CD4-positive, alpha-beta T cell (primary cell): ENCODE measurements at regions not wholly inside any gene's neighbourhood (a gene's known extent, or its start where the extent isn't known, plus 50 kb on each side); places are given as distances from the start of the nearest gene placed in this dataset.

ENCODE experiments used
- ATAC-seq: fragments of 200-7000 bp; cut with Tn5 transposase; one replicate; pipeline ENCODE4 v1.10.0; 2022; ENCODE audit warnings: mild to moderate bottlenecking; ENCODE audit not compliant: poor library complexity
- CTCF ChIA-PET: fragments of 350-600 bp; sonication (Branson Sonifier 250); formaldehyde crosslinking; loops from one replicate; lab custom pipeline; 2021; ENCODE audit warnings: antibody characterized with exemption, inconsistent platforms; lab: Charles Lee
- POLR2A ChIA-PET: fragments of 350-600 bp; sonication (Branson Sonifier 250); formaldehyde crosslinking; loops from one replicate; lab custom pipeline; 2021; ENCODE audit warnings: antibody characterized with exemption, inconsistent platforms; lab: Charles Lee
- DNase-seq, 14 experiments: peaks; one replicate each; pipeline ENCODE4 v3.0.0-alpha.2; 2013 to 2020; ENCODE audit warnings: mixed read lengths in 2 of 14
- H3K27ac ChIP-seq, 2 donors: one replicate each; pipeline versions ENCODE4 v1.5.1 to v1.7.0; 2013; ENCODE audit warnings: low read length in 2 of 2, low read depth in 1 of 2, mild to moderate bottlenecking in 1 of 2
- H3K27me3 ChIP-seq, 2 experiments: 1 replicate in 1 of 2; 2 replicates in 1 of 2; pipeline versions ENCODE4 v1.6.1 to v1.7.0; 2013; ENCODE audit warnings: low read length in 2 of 2, control low read depth in 1 of 2, mild to moderate bottlenecking in 1 of 2, moderate library complexity in 1 of 2; ENCODE audit not compliant: insufficient read depth in 2 of 2, control insufficient read depth in 1 of 2
- H3K36me3 ChIP-seq: one replicate; pipeline ENCODE4 v1.6.1; 2013; ENCODE audit warnings: low read length, control low read depth; ENCODE audit not compliant: insufficient read depth
- H3K4me1 ChIP-seq: one replicate; pipeline ENCODE4 v1.6.1; 2013; ENCODE audit warnings: low read length, control low read depth; ENCODE audit not compliant: insufficient read depth
- H3K4me3 ChIP-seq: one replicate; pipeline ENCODE4 v1.5.1; 2013; ENCODE audit warnings: mild to moderate bottlenecking, low read length, moderate library complexity
- H3K9me3 ChIP-seq, 2 experiments: 1 replicate in 1 of 2; 2 replicates in 1 of 2; pipeline versions ENCODE4 v1.6.1 to v1.7.0; 2013; ENCODE audit warnings: low read length in 2 of 2, mild to moderate bottlenecking in 2 of 2, control low read depth in 1 of 2, moderate library complexity in 1 of 2; ENCODE audit not compliant: control insufficient read depth in 1 of 2, insufficient read depth in 1 of 2
- H3K27ac Mint-ChIP-seq: one replicate; pipeline ENCODE4 v1.8.0; 2020; ENCODE audit warnings: mixed read lengths
- H3K27me3 Mint-ChIP-seq: one replicate; pipeline ENCODE4 v1.8.0; 2021; ENCODE audit warnings: mixed read lengths
- H3K36me3 Mint-ChIP-seq: one replicate; pipeline ENCODE4 v1.8.0; 2021; ENCODE audit warnings: low read depth, mixed read lengths
- H3K4me1 Mint-ChIP-seq: one replicate; pipeline ENCODE4 v1.8.0; 2021; ENCODE audit warnings: low read depth, mixed read lengths
- H3K4me3 Mint-ChIP-seq: one replicate; pipeline ENCODE4 v1.8.0; 2020; ENCODE audit warnings: mild to moderate bottlenecking, mixed read lengths
- H3K9me3 Mint-ChIP-seq: one replicate; pipeline ENCODE4 v1.8.0; 2020; ENCODE audit warnings: mixed read lengths
- intact Hi-C, 2 experiments: fragments of 100-400 bp; cut with DNase I in 1 of 2; cut with micrococcal nuclease in 1 of 2; formaldehyde crosslinking; loops; one replicate each; pipeline versions ENCODE4 v1.15.1 to v1.9.0; 2023 to 2025; cut with DNase I, micrococcal nuclease
- TF ChIP-seq, protein P1 (sequence below): fragments of 200-600 bp; IDR thresholded peaks from one replicate; pipeline ENCODE4 v1.8.0; 2022; ENCODE audit warnings: antibody characterized with exemption, mild to moderate bottlenecking

DNA sequence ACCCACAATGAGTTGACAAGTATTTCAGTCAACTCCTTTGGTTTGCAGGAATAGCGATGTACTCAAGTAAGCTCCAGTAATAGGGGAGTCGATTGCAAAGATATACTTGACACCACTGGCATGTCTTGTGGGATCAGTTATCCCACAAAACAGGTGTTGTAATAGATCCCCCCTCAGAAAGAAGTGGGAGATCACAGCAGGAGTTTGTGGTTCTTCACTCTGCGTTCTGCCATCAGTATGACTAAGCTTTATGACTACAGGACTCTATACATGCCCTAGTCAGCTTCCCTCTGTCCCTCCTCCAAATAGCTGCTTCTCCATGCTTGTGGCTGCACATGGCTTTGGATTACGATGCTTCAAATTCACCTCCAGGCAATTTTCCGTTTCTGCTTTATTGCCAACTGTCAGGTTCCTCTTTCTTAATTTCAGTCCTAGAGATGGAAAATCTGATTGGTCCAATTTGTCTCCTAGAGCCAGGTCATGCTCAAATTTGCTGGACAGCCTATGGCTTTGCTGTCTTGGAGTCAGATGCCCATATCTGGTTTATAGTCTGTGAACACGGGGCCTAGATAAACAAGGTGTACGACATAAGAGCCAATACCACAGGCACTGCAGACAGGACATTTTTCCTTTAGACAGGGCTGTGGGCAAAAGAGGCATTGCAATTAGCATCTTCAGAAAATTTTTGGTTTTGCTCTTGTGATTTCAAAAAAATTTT is 221.7 kb downstream of the PAX3 start:
- Histone ChIP-seq H3K4me1 (no peaks in the 10 kb centered on the region), H3K4me3 (no peak overlapping the region), H3K27me3 (no peaks in the 10 kb centered on the region), H3K27ac (no peak overlapping the region), H3K36me3 (no peaks in the 10 kb centered on the region), H3K9me3 (no peaks in the 10 kb centered on the region)
- Mint-ChIP-seq H3K36me3 (no peaks in the 10 kb centered on the region), H3K27ac (no peak overlapping the region), H3K4me3 (no peak overlapping the region), H3K4me1 (no peaks in the 10 kb centered on the region), H3K27me3 (peaks cover 17% of the 10 kb centered on the region), H3K9me3 (no peaks in the 10 kb centered on the region)
- ChIA-PET CTCF (no interaction called here), POLR2A (no interaction called here)
- no peak for DNase-seq
- TF ChIP-seq, protein P1, sequence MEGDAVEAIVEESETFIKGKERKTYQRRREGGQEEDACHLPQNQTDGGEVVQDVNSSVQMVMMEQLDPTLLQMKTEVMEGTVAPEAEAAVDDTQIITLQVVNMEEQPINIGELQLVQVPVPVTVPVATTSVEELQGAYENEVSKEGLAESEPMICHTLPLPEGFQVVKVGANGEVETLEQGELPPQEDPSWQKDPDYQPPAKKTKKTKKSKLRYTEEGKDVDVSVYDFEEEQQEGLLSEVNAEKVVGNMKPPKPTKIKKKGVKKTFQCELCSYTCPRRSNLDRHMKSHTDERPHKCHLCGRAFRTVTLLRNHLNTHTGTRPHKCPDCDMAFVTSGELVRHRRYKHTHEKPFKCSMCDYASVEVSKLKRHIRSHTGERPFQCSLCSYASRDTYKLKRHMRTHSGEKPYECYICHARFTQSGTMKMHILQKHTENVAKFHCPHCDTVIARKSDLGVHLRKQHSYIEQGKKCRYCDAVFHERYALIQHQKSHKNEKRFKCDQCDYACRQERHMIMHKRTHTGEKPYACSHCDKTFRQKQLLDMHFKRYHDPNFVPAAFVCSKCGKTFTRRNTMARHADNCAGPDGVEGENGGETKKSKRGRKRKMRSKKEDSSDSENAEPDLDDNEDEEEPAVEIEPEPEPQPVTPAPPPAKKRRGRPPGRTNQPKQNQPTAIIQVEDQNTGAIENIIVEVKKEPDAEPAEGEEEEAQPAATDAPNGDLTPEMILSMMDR, result no peak
- intact Hi-C loops, result no loop called here
- no peak for ATAC-seq

DNA sequence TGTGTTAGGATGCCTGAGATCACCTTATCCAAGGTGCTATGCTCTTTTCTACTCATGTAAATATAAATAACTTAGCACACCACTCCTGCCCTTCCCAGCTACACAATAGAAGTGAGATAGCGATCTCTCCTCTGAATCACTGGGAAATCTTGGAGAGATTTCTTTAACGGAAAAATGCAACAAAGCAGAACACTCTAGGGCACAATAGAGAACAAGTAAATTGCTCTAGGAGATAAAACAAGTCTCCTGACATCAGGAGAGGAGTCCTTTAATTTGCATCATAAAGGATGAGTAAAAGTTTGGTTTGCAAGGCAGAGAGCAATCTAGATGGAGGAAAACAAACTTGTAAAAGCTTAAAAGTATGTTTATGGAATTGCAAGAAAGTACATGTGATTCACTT is 224.1 kb downstream of the PAX3 start:
- no peak overlapping the region for H3K27ac ChIP-seq
- no peaks in the 10 kb centered on the region for H3K36me3 ChIP-seq
- no peaks in the 10 kb centered on the region for H3K4me1 Mint-ChIP-seq
- peaks cover 21% of the 10 kb centered on the region for H3K27me3 Mint-ChIP-seq
- H3K27me3 ChIP-seq, result no peaks in the 10 kb centered on the region
- H3K4me1 ChIP-seq, result no peaks in the 10 kb centered on the region
- intact Hi-C loops, result no loop called here
- H3K9me3 Mint-ChIP-seq, result no peaks in the 10 kb centered on the region
- ChIA-PET POLR2A (no interaction called here), CTCF (no interaction called here)
- DNase-seq, result no peak
- no peaks in the 10 kb centered on the region for H3K9me3 ChIP-seq
- TF ChIP-seq, protein P1, result no peak
- H3K36me3 Mint-ChIP-seq, result no peaks in the 10 kb centered on the region
- no peak overlapping the region for H3K4me3 ChIP-seq
- H3K27ac Mint-ChIP-seq, result no peak overlapping the region
- ATAC-seq, result no peak
- H3K4me3 Mint-ChIP-seq, result no peak overlapping the region

DNA sequence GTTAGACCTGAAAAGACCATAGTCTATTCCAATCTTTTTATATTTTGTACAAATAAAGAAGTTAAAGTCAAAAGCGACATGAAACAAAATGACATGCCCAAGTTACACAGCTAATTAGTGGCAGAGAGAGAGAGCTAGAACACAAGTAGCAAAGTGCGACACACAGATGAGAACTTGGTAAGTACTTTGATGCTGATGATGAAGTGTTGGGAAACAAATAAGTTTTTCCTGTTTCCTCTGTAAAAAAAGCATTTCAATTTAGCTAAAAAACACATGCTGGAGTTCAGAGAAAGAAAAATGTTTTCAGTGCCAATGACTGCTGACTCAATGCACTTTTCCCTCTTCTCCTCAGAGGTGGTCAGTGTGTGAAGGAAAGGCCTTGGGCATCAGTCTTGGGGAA is 226.9 kb downstream of the PAX3 start:
- no peak overlapping the region for H3K27ac Mint-ChIP-seq
- ATAC-seq, result no peak
- intact Hi-C loops, result no loop called here
- Histone ChIP-seq H3K36me3 (no peaks in the 10 kb centered on the region), H3K27ac (no peak overlapping the region), H3K27me3 (no peaks in the 10 kb centered on the region), H3K4me3 (no peak overlapping the region), H3K9me3 (no peaks in the 10 kb centered on the region), H3K4me1 (no peaks in the 10 kb centered on the region)
- ChIA-PET POLR2A (no interaction called here), CTCF (no interaction called here)
- no peak for DNase-seq
- H3K4me3 Mint-ChIP-seq, result no peak overlapping the region
- TF ChIP-seq, protein P1, result no peak
- H3K9me3 Mint-ChIP-seq, result no peaks in the 10 kb centered on the region
- no peaks in the 10 kb centered on the region for H3K36me3 Mint-ChIP-seq
- no peaks in the 10 kb centered on the region for H3K4me1 Mint-ChIP-seq
- H3K27me3 Mint-ChIP-seq, result peaks cover 30% of the 10 kb centered on the region
